Endothelial cell of umbilical vein (primary cell): ENCODE measurements at regions not wholly inside any gene's neighbourhood (a gene's known extent, or its start where the extent isn't known, plus 50 kb on each side); places are given as distances from the start of the nearest gene placed in this dataset.

Experiments
- BruUV-seq: library from RNA; stranded (reverse); fragments of 400-500 nt; replicated peaks from 2 replicates; lab custom pipeline; 2021; lab: Mats Ljungman, UMichigan
- CTCF ChIA-PET: fragments of 300-600, 350-600 bp; sonication (Branson Sonifier 250); formaldehyde crosslinking; loops from one replicate; lab custom pipeline; 2021; ENCODE audit warnings: antibody characterized with exemption, inconsistent platforms; lab: Charles Lee
- POLR2A ChIA-PET: fragments of 300-600, 350-600 bp; sonication (Branson Sonifier 250); formaldehyde crosslinking; loops from one replicate; lab custom pipeline; 2021; ENCODE audit warnings: antibody characterized with exemption, inconsistent platforms; lab: Charles Lee
- DNase-seq: peaks from one replicate; pipeline ENCODE4 v3.0.0-alpha.2; 2011; ENCODE audit warnings: low read depth, low spot score
- FAIRE-seq: peaks from 2 replicates; lab custom pipeline; 2011; peaks lifted over from hg19 to GRCh38; lab: Jason Lieb, UNC
- H2AFZ ChIP-seq: 2 replicates; pipeline ENCODE4 v1.6.0; 2012; ENCODE audit warnings: low read depth, low read length, control low read depth, inconsistent platforms
- H3K27ac ChIP-seq: 2 replicates; pipeline ENCODE4 v1.5.1; 2011; ENCODE audit warnings: low read depth, mild to moderate bottlenecking, control low read depth, low read length, moderate library complexity; ENCODE audit not compliant: insufficient read depth
- H3K27me3 ChIP-seq, 2 experiments: 2 replicates each; pipeline versions ENCODE4 v1.6.0 to v1.6.1; 2011; ENCODE audit warnings: low read length in 2 of 2, mixed read lengths in 1 of 2; ENCODE audit not compliant: control insufficient read depth in 2 of 2, insufficient read depth in 2 of 2
- H3K36me3 ChIP-seq, 2 experiments: 2 replicates in 1 of 2; 3 replicates in 1 of 2; pipeline ENCODE4 v1.5.1; 2011; ENCODE audit warnings: low read length in 2 of 2, mild to moderate bottlenecking in 1 of 2, moderate library complexity in 1 of 2; ENCODE audit not compliant: control insufficient read depth in 2 of 2, insufficient read depth in 2 of 2; ENCODE audit errors: extremely low read depth in 1 of 2
- H3K4me1 ChIP-seq: 3 replicates; pipeline ENCODE4 v1.5.1; 2011; ENCODE audit warnings: mild to moderate bottlenecking, low read length; ENCODE audit not compliant: control insufficient read depth, insufficient read depth; ENCODE audit errors: extremely low read depth
- H3K4me2 ChIP-seq: 2 replicates; pipeline ENCODE4 v1.6.1; 2011; ENCODE audit warnings: low read length, control low read depth, mixed read lengths; ENCODE audit not compliant: insufficient read depth
- H3K4me3 ChIP-seq, 3 experiments: fragments of 200-600 bp in 1 of 3; sonication (generic), shearing (Covaris generic) in 1 of 3; replicated peaks in 1 of 3; 2 replicates each; pipeline ENCODE4 v1.5.1; 2011 to 2016; ENCODE audit warnings: control low read depth in 3 of 3, low read length in 3 of 3, mild to moderate bottlenecking in 2 of 3, inconsistent platforms in 1 of 3, low read depth in 1 of 3, moderate library complexity in 1 of 3; ENCODE audit not compliant: insufficient read depth in 1 of 3
- H3K79me2 ChIP-seq: 2 replicates; pipeline ENCODE4 v1.6.0; 2012; ENCODE audit warnings: low read length, inconsistent platforms; ENCODE audit not compliant: control insufficient read depth, insufficient read depth
- H3K9ac ChIP-seq: replicated peaks from 2 replicates; pipeline ENCODE3; 2011; ENCODE audit warnings: low read length, control low read depth; ENCODE audit not compliant: insufficient read depth; ENCODE audit errors: extremely low read depth
- H3K9me1 ChIP-seq: replicated peaks from 3 replicates; pipeline ENCODE4 v1.6.0; 2011; ENCODE audit warnings: mild to moderate bottlenecking, low read length; ENCODE audit not compliant: control insufficient read depth, insufficient read depth; ENCODE audit errors: extremely low read depth
- H3K9me3 ChIP-seq: replicated peaks from 2 replicates; pipeline ENCODE4 v1.5.1; 2012; ENCODE audit warnings: low read length, inconsistent platforms; ENCODE audit not compliant: control insufficient read depth, insufficient read depth
- H4K20me1 ChIP-seq: replicated peaks from 2 replicates; pipeline ENCODE3; 2011; ENCODE audit warnings: mild to moderate bottlenecking, low read length; ENCODE audit not compliant: control insufficient read depth, insufficient read depth; ENCODE audit errors: extremely low read depth
- EZH2 ChIP-seq: IDR thresholded peaks from 2 replicates; pipeline ENCODE4 v1.6.1; 2012; ENCODE audit warnings: borderline replicate concordance, low read depth, mild to moderate bottlenecking, moderate library complexity, low read length, inconsistent platforms; ENCODE audit not compliant: severe bottlenecking
- FOS ChIP-seq: IDR thresholded peaks from 2 replicates; pipeline ENCODE4 v1.6.1; 2011; ENCODE audit warnings: mild to moderate bottlenecking, low read length, moderate library complexity, borderline replicate concordance; ENCODE audit not compliant: insufficient read depth
- GATA2 ChIP-seq: IDR thresholded peaks from 2 replicates; pipeline ENCODE4 v1.7.0; 2011; ENCODE audit warnings: low read depth, mild to moderate bottlenecking, moderate library complexity, mixed read lengths, low read length; ENCODE audit not compliant: insufficient read length, insufficient read depth
- JUN ChIP-seq: IDR thresholded peaks from 2 replicates; pipeline ENCODE4 v1.6.1; 2011; ENCODE audit warnings: borderline replicate concordance, low read depth; ENCODE audit not compliant: insufficient read length, insufficient read depth
- MYC ChIP-seq: IDR thresholded peaks from one replicate; pipeline ENCODE4 v1.6.1; 2011; ENCODE audit warnings: mild to moderate bottlenecking, low read depth, low read length
- POLR2A ChIP-seq: IDR thresholded peaks from 2 replicates; pipeline ENCODE4 v1.6.1; 2012; ENCODE audit warnings: low read depth, mild to moderate bottlenecking, control low read depth, low read length
- POLR2AphosphoS5 ChIP-seq: IDR thresholded peaks from 2 replicates; pipeline ENCODE4 v1.6.1; 2012; ENCODE audit warnings: low read depth, mild to moderate bottlenecking, control low read depth, low read length, moderate library complexity; ENCODE audit not compliant: insufficient read depth
- dilution Hi-C: fragments of 300-500 bp; cut with MboI; formaldehyde crosslinking; loops from one replicate; pipeline ENCODE4 v1.15.0; 2019; ENCODE audit warnings: low sequenced_read_pairs; ENCODE audit not compliant: extremely low pct_ligation_motif_present
- intact Hi-C: fragments of 100-400 bp; cut with micrococcal nuclease; formaldehyde crosslinking; loops from one replicate; pipeline ENCODE4 v1.10.0; 2022
- TF ChIP-seq, protein P1 (sequence below): IDR thresholded peaks from 2 replicates; pipeline ENCODE4 v1.6.1; 2011; ENCODE audit not compliant: insufficient read depth, insufficient read length
- TF ChIP-seq, protein P2 (sequence below), 2 donors: IDR thresholded peaks; 1 replicate in 1 of 2; 2 replicates in 1 of 2; pipeline ENCODE4 v1.5.1; 2011; ENCODE audit warnings: low read length in 2 of 2, mild to moderate bottlenecking in 2 of 2, moderate library complexity in 2 of 2, control low read depth in 1 of 2, inconsistent platforms in 1 of 2, low read depth in 1 of 2; ENCODE audit not compliant: insufficient read depth in 1 of 2; ENCODE audit errors: extremely low read depth in 1 of 2

DNA sequence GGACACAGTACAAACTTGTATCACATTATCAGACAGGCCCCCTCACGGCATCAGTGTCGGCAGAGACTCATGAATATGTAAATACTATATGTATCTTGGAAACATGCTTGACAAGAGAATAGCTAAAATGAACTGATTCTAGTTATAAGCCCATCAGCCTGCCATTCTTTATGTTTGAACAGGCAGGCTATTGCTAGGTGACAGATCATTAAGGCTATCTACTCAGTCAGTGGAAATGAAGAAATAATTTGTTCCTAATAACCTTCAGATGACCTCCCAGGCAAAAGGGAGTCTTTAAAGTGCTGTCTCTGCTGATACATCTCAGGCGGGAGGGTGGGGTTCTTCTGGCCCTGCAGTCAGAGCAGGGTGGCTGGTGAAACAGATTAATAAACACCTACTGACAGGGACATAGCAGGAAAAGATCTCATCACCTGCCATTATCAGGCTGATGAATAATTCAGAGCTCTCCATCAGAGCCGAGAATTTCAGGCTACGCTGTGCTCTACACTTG is 394.2 kb downstream of the RASEF start:
- dilution Hi-C loops (no loop called here), intact Hi-C loops (no loop called here)
- no peak overlapping the region for H2AFZ ChIP-seq
- TF ChIP-seq GATA2 (no peak), FOS (no peak)
- TF ChIP-seq, protein P1, sequence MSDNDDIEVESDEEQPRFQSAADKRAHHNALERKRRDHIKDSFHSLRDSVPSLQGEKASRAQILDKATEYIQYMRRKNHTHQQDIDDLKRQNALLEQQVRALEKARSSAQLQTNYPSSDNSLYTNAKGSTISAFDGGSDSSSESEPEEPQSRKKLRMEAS: no peak
- no peaks in the 10 kb centered on the region for H3K79me2 ChIP-seq
- DNase-seq (no peak), FAIRE-seq (no peak)
- H3K9me3 ChIP-seq: no peaks in the 10 kb centered on the region
- no peaks in the 10 kb centered on the region for H3K27me3 ChIP-seq
- H3K4me3 ChIP-seq: no peak overlapping the region
- no peaks in the 10 kb centered on the region for H3K36me3 ChIP-seq
- no peaks in the 10 kb centered on the region for H3K9me1 ChIP-seq
- no peaks in the 10 kb centered on the region for H4K20me1 ChIP-seq
- H3K4me1 ChIP-seq: no peaks in the 10 kb centered on the region
- no TSS peak for BruUV-seq
- H3K4me2 ChIP-seq: no peak overlapping the region
- CTCF ChIA-PET: no interaction called here
- H3K27ac ChIP-seq: no peak overlapping the region
- H3K9ac ChIP-seq: no peak overlapping the region
- POLR2A ChIA-PET: no interaction called here

DNA sequence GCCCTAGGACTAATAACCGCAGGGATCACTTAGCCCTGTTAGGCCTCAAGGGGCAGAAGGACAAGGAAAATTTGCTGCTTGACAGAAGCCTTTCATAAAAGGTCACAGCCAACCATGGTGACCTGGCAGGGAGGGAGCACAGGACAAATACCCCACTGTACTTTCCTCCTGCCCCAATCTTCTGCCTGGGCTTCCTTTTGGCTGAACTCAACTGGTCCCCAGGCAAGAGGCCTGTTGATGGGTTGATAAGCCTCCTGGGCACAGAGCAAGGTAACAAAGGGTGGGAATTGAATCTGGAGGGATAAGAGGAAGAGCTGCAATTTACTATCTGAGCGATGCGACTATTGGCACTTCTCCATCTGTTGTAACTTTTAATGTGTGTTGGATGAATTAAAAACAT is 392.9 kb downstream of the RASEF start:
- Histone ChIP-seq H3K9me1 (no peaks in the 10 kb centered on the region), H2AFZ (no peak overlapping the region), H3K27ac (no peak overlapping the region), H3K4me3 (no peak overlapping the region), H3K9ac (no peak overlapping the region), H3K9me3 (no peaks in the 10 kb centered on the region), H3K27me3 (no peaks in the 10 kb centered on the region), H3K4me2 (no peak overlapping the region), H4K20me1 (no peaks in the 10 kb centered on the region), H3K79me2 (no peaks in the 10 kb centered on the region), H3K36me3 (no peaks in the 10 kb centered on the region), H3K4me1 (no peaks in the 10 kb centered on the region)
- FAIRE-seq: no peak
- ChIA-PET CTCF (no interaction called here), POLR2A (no interaction called here)
- TF ChIP-seq JUN: no peak
- TF ChIP-seq EZH2: no peak
- TF ChIP-seq GATA2: no peak
- TF ChIP-seq, protein P2, sequence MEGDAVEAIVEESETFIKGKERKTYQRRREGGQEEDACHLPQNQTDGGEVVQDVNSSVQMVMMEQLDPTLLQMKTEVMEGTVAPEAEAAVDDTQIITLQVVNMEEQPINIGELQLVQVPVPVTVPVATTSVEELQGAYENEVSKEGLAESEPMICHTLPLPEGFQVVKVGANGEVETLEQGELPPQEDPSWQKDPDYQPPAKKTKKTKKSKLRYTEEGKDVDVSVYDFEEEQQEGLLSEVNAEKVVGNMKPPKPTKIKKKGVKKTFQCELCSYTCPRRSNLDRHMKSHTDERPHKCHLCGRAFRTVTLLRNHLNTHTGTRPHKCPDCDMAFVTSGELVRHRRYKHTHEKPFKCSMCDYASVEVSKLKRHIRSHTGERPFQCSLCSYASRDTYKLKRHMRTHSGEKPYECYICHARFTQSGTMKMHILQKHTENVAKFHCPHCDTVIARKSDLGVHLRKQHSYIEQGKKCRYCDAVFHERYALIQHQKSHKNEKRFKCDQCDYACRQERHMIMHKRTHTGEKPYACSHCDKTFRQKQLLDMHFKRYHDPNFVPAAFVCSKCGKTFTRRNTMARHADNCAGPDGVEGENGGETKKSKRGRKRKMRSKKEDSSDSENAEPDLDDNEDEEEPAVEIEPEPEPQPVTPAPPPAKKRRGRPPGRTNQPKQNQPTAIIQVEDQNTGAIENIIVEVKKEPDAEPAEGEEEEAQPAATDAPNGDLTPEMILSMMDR (IDR thresholded peaks at IDR 0.05; ENCODE audit: extremely low read depth in 1 of 2, insufficient read depth in 1 of 2, low read depth in 1 of 2, low read length in 2 of 2): no peak
- no peak for TF ChIP-seq POLR2A
- TF ChIP-seq FOS: no peak
- no peak for TF ChIP-seq MYC
- no peak for TF ChIP-seq POLR2AphosphoS5
- TF ChIP-seq, protein P1: no peak
- dilution Hi-C loops (no loop called here), intact Hi-C loops (no loop called here)
- BruUV-seq: no TSS peak
- DNase-seq: no peak
